SU-DHL-6 (cell line): ENCODE measurements at regions not wholly inside any gene's neighbourhood (a gene's known extent, or its start where the extent isn't known, plus 50 kb on each side); places are given as distances from the start of the nearest gene placed in this dataset.

Experiments used
- H2AFZ ChIP-seq: fragments of 200-600 bp; sonication (generic); 2 replicates; pipeline ENCODE4 v1.6.1; 2014; ENCODE audit warnings: low read depth, mild to moderate bottlenecking, moderate library complexity, mixed read lengths, antibody characterized with exemption, low read length; ENCODE audit not compliant: severe bottlenecking
- H3F3A ChIP-seq: fragments of 200-600 bp; shearing (Covaris generic); 2 replicates; pipeline ENCODE4 v1.6.0; 2016; ENCODE audit warnings: antibody characterized with exemption, mild to moderate bottlenecking; ENCODE audit not compliant: insufficient read depth
- H3K27ac ChIP-seq: fragments of 200-600 bp; sonication (generic); 2 replicates; pipeline ENCODE4 v1.5.1; 2016; ENCODE audit warnings: low read depth, mild to moderate bottlenecking, low read length, moderate library complexity, mixed read lengths
- H3K27me3 ChIP-seq: fragments of 200-600 bp; sonication (generic), shearing (Covaris generic); 2 replicates; pipeline ENCODE4 v1.6.0; 2014; ENCODE audit warnings: mild to moderate bottlenecking, low read length
- H3K36me3 ChIP-seq: fragments of 200-600 bp; sonication (generic); 2 replicates; pipeline ENCODE4 v1.6.1; 2014; ENCODE audit warnings: mild to moderate bottlenecking, low read length, mixed read lengths
- H3K4me2 ChIP-seq: fragments of 300-600, 200-600 bp; shearing (Covaris generic), sonication (generic); 2 replicates; pipeline ENCODE4 v1.6.0; 2014; ENCODE audit warnings: low read length, low read depth, mild to moderate bottlenecking; ENCODE audit not compliant: poor library complexity, severe bottlenecking
- H3K4me3 ChIP-seq: fragments of 200-600 bp; sonication (generic); 2 replicates; pipeline ENCODE4 v1.5.1; 2014; ENCODE audit warnings: antibody characterized with exemption, low read length, mild to moderate bottlenecking, mixed read lengths; ENCODE audit not compliant: insufficient read depth, poor library complexity, severe bottlenecking
- H3K79me2 ChIP-seq: fragments of 200-600 bp; sonication (generic); 2 replicates; pipeline ENCODE4 v1.6.1; 2014; ENCODE audit warnings: mild to moderate bottlenecking, low read length, moderate library complexity; ENCODE audit not compliant: insufficient read depth
- H3K9ac ChIP-seq: fragments of 200-600 bp; sonication (generic); 2 replicates; pipeline ENCODE4 v1.7.0; 2014; ENCODE audit warnings: mild to moderate bottlenecking, low read length
- H3K9me2 ChIP-seq: fragments of 200-600 bp; sonication (generic); replicated peaks from 2 replicates; pipeline ENCODE4 v1.6.1; 2014; ENCODE audit warnings: low read length; ENCODE audit not compliant: insufficient read depth
- H3K9me3 ChIP-seq: fragments of 200-600 bp; sonication (generic); 2 replicates; pipeline ENCODE4 v1.6.1; 2014; ENCODE audit warnings: low read length, mixed read lengths; ENCODE audit not compliant: insufficient read depth
- H4K20me1 ChIP-seq: fragments of 200-600 bp; sonication (generic); 2 replicates; pipeline ENCODE4 v1.6.1; 2014; ENCODE audit warnings: low read depth, mild to moderate bottlenecking, antibody characterized with exemption, low read length, moderate library complexity, mixed read lengths
- CTCF ChIP-seq: fragments of 200-600 bp; sonication (generic); IDR thresholded peaks from one replicate; pipeline ENCODE4 v1.5.1; 2017; ENCODE audit warnings: antibody characterized with exemption, mild to moderate bottlenecking, low read length, moderate library complexity; ENCODE audit not compliant: insufficient read depth, poor library complexity, severe bottlenecking
- EZH2phosphoT487 ChIP-seq: fragments of 200-600 bp; sonication (generic), shearing (Covaris generic); conservative IDR thresholded peaks from 2 replicates; pipeline ENCODE4 v1.6.1; 2018; ENCODE audit warnings: mild to moderate bottlenecking, antibody characterized with exemption, low read length, moderate library complexity, mixed read lengths

GRCh38 chr7:67359900-67360299 is 363.3 kb downstream of the TYW1 start:
- H3K4me2 ChIP-seq = no peak overlapping the region
- TF ChIP-seq EZH2phosphoT487 (no peak), CTCF (no peak)
- no peaks in the 10 kb centered on the region for H3F3A ChIP-seq
- H3K27ac ChIP-seq = no peak overlapping the region
- H3K4me3 ChIP-seq = no peak overlapping the region
- no peak overlapping the region for H2AFZ ChIP-seq
- H3K9ac ChIP-seq = no peak overlapping the region
- no peaks in the 10 kb centered on the region for H3K9me2 ChIP-seq
- H3K79me2 ChIP-seq = no peaks in the 10 kb centered on the region
- H3K27me3 ChIP-seq = no peaks in the 10 kb centered on the region
- peaks cover 9% of the 10 kb centered on the region; the same call in 1 of the 2 replicates for H3K9me3 ChIP-seq
- no peaks in the 10 kb centered on the region for H4K20me1 ChIP-seq
- no peaks in the 10 kb centered on the region for H3K36me3 ChIP-seq

- peaks cover 9% of the 10 kb centered on the region; the same call in 1 of the 2 replicates for H3K9me3 ChIP-seq
- H3K79me2 ChIP-seq = no peaks in the 10 kb centered on the region
- no peak overlapping the region for H3K4me2 ChIP-seq
- no peak overlapping the region for H3K9ac ChIP-seq
- H3K9me2 ChIP-seq = no peaks in the 10 kb centered on the region
- TF ChIP-seq EZH2phosphoT487 (no peak), CTCF (no peak)
- H3F3A ChIP-seq = no peaks in the 10 kb centered on the region
- H4K20me1 ChIP-seq = no peaks in the 10 kb centered on the region
- H3K36me3 ChIP-seq = no peaks in the 10 kb centered on the region
- no peaks in the 10 kb centered on the region for H3K27me3 ChIP-seq
- no peak overlapping the region for H3K27ac ChIP-seq
- no peak overlapping the region for H2AFZ ChIP-seq
- H3K4me3 ChIP-seq = no peak overlapping the region
Observed at GRCh38 chr7:67361150-67361549, 364.5 kb downstream of the TYW1 start.

GRCh38 chr7:67364441-67365017 is 367.9 kb downstream of the TYW1 start:
- Histone ChIP-seq H4K20me1 (no peaks in the 10 kb centered on the region), H2AFZ (no peak overlapping the region), H3K9ac (no peak overlapping the region), H3K36me3 (no peaks in the 10 kb centered on the region), H3K4me3 (no peak overlapping the region), H3K4me2 (no peak overlapping the region), H3K79me2 (no peaks in the 10 kb centered on the region), H3F3A (no peaks in the 10 kb centered on the region), H3K27ac (no peak overlapping the region), H3K9me3 (no peaks in the 10 kb centered on the region), H3K9me2 (no peaks in the 10 kb centered on the region), H3K27me3 (no peaks in the 10 kb centered on the region)
- TF ChIP-seq CTCF = no peak
- TF ChIP-seq EZH2phosphoT487 = no peak
